GM19324 (cell line): ENCODE measurements at regions not wholly inside any gene's neighbourhood (a gene's known extent, or its start where the extent isn't known, plus 50 kb on each side); places are given as distances from the start of the nearest gene placed in this dataset.

ENCODE experiments used
- ATAC-seq: cut with Tn5 transposase; IDR thresholded peaks from one replicate; pipeline ENCODE4 v1.9.1; 2021; ENCODE audit warnings: mild to moderate bottlenecking, moderate library complexity; ENCODE audit not compliant: unreplicated experiment, low FRiP score

GRCh38 chr1:163712321-163712720 is 390.6 kb downstream of the NUF2 start:
- ATAC-seq: no peak

DNA sequence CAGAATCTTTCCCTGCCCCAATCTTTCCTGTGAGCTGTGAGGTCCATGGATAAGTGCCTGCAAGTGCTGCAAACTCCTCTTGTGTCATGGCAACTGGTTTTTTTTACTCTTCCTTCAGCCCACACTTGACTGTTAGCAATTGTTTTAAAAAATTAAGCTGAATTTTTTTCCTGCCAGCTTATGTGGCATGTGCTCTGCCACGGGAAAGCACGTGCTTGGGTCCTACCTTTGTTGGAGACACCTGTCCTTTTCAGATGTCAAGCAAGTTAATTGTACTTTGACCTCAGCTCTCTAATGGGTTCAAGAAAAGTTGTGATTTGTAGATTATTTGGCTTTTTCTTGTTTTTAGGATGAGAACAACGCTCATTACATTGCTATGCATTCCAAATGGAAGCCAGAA is 398.5 kb downstream of the NUF2 start:
- no peak for ATAC-seq

GRCh38 chr1:163725551-163725950 is 403.8 kb downstream of the NUF2 start:
- ATAC-seq: no peak

GRCh38 chr1:163730411-163730821 is 408.7 kb downstream of the NUF2 start:
- no peak for ATAC-seq

GRCh38 chr1:163737261-163737660 is 415.5 kb downstream of the NUF2 start:
- no peak for ATAC-seq

GRCh38 chr1:163744301-163744887 is 422.6 kb downstream of the NUF2 start:
- no peak for ATAC-seq

DNA sequence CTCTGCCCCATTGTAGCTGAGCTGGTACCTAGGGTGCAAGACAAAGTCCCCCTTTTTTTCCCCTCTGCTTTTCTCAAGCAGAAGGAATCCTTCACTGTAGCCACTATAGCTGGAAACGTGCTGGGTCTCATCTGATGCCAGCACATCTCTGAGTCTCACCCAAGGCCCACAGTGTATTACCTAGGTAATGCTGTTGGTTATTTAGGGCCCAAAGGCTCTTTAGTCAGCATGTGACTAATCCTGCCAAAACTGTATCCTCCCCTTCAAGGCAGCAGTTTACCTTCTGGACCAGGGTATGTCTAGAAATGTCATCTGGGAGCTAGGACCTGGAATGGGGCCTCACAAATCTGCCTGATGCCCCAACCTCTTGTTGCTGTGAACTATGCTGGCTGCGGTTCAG is 423.4 kb downstream of the NUF2 start:
- no peak for ATAC-seq

GRCh38 chr1:163747261-163747660 is 425.5 kb downstream of the NUF2 start:
- ATAC-seq: no peak

- no peak for ATAC-seq
These were observed 426.1 kb downstream of the NUF2 start for GRCh38 chr1:163747855-163748254.

DNA sequence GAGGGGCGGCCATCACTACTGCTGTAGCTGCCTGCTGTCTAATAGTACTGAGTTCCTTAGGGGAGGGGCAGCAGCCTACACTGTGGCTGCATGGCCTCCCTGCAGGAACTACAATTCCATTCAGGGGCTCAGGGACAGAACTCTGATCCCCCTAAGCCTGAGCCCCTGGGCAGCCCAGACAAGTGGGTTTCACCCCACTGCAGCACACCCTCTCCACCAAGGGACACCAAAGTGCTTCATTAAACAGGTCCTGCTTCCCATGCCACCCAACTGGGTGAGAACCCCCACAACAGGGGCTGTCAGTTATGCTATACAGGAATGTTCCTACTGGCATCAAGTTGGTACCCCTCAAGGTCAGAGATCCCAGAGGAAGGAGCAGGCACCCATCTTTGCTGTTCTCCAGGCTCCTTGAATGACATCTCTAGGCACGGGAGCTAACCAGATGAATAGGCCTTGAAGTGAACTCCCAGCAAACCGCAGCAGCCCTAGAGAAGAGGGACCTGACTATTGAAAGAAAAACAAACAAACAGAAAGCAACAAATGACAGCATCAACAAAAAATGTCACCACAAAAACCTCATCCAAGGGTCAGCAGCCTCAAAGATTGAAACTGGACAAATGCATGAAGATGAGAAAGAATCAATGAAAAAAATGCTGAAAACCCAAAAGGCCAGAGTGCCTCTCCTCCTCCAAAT is 437.4 kb downstream of the NUF2 start:
- no peak for ATAC-seq

GRCh38 chr1:163761898-163762297 is 440.1 kb downstream of the NUF2 start:
- ATAC-seq: no peak

- ATAC-seq: no peak
These were observed 444.6 kb downstream of the NUF2 start for GRCh38 chr1:163766257-163766918.

GRCh38 chr1:163768576-163768975 is 446.8 kb downstream of the NUF2 start:
- no peak for ATAC-seq

- no peak for ATAC-seq
These were observed 448.5 kb downstream of the NUF2 start for GRCh38 chr1:163770265-163770664.

- ATAC-seq: no peak
These were observed 449.9 kb downstream of the NUF2 start for GRCh38 chr1:163771637-163772036.

DNA sequence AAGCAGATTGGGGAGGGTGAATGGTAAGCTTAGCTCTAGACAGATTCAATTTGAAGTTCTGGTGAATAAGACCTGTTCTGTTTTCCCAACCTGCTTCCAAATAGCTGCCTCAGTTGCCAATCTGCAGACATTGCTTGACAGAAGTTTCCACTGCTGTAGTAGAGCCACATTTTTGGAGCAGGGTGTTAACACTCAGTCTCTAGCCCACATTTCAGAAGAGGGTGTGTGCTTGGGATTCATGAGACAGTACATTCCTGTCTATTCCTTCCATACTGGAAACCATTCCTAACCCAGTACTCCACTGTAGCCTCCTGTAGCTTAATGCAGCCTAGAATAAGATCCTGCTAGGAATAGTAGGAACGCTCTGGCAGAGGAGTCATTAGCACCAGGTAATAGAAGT is 450.5 kb downstream of the NUF2 start:
- no peak for ATAC-seq

DNA sequence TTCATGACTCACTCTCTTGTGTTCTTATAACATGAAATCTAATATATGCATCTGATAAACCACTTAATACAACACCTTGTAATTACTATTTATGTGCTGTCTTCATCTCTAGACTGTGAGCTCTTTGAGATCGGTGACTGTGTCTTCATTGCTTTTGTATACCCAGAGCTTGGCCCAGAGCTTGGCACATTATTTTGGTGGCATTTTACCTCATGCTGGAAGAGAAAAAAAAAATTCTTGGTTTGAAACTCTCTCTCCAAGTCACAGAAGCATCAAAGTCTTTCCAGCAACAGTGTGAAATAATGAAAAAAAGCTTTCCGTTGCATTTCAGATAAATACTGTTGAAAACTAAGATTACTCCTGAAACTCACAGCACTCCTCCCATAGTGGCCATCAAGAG is 451.6 kb downstream of the NUF2 start:
- ATAC-seq: no peak

- no peak for ATAC-seq
These were observed 452.7 kb downstream of the NUF2 start for GRCh38 chr1:163774401-163774945.

GRCh38 chr1:163774978-163775620 is 453.3 kb downstream of the NUF2 start:
- no peak for ATAC-seq

GRCh38 chr1:163777205-163777604 is 455.5 kb downstream of the NUF2 start:
- no peak for ATAC-seq

- ATAC-seq: no peak
These were observed 459.4 kb downstream of the NUF2 start for GRCh38 chr1:163781146-163781545.
